ENCODE measurements at regions not wholly inside any gene's neighbourhood (a gene's known extent, or its start where the extent isn't known, plus 50 kb on each side); places are given as distances from the start of the nearest gene placed in this dataset.

DNA sequence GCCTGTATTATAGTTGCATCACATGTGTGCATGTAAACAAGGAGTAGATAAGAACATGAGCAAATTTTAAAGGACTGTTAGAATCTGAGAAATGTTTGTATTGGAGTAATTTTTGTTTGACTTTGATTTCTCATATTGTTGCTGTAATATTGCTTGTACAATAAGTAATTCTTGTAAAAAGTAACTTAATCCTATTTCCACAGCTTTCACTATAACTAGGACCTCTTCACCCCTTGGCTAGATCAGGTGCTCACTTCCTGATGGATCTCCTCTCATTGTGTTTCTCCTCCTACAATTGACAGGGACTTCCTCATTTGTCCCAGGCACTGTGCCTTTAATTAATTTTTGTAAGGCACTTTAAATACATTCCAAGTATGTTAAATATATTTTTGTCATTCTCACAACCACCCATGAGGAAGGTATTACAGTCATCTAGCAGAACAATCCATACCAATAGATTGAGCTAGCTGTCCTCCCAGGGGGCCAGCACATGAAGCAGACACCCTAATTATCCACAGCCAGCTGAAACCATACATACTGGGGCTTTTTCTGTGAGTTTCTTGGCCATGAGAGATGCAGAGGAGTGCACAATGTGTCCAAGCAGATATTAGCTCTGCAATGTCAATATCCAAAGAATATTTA, 359.5 kb upstream of the ACVR2A start:
- Mint-ChIP-seq H3K27me3 (no peaks in the 10 kb centered on the region), H3K4me1 (peaks cover 14% of the 10 kb centered on the region), H3K27ac (no peak overlapping the region), H3K4me3 (no peak overlapping the region), H3K36me3 (ENCODE audit: low read depth) (no peaks in the 10 kb centered on the region), H3K9me3 (no peaks in the 10 kb centered on the region)
- no peak for DNase-seq
- intact Hi-C loops (cut with micrococcal nuclease), result no loop called here

DNA sequence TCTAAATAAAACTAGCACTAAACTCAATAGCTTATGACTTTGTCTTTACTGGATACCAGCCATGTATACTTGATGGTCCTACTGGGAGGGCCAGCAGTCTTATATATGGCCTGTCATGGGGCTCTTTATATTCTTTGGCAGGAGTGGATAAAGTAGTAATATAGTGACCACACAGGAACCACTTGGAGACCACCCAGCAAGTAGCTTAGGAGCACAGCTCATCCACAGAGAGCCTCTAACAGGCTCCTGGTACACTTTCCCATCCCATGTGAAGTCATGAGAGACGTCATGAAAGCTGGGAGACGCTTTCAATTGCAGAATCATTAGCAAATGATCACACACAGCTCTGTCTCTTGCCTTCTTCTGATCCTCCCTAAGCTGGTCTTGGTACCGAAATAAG, 360.9 kb upstream of the ACVR2A start:
- intact Hi-C loops (cut with micrococcal nuclease), result no loop called here
- Mint-ChIP-seq H3K4me1 (peaks cover 7% of the 10 kb centered on the region), H3K27me3 (no peaks in the 10 kb centered on the region), H3K36me3 (ENCODE audit: low read depth) (no peaks in the 10 kb centered on the region), H3K27ac (no peak overlapping the region), H3K4me3 (no peak overlapping the region), H3K9me3 (no peaks in the 10 kb centered on the region)
- DNase-seq, result no peak

- Mint-ChIP-seq H3K27me3 (no peaks in the 10 kb centered on the region), H3K9me3 (no peaks in the 10 kb centered on the region), H3K36me3 (ENCODE audit: low read depth) (no peaks in the 10 kb centered on the region), H3K27ac (no peak overlapping the region), H3K4me3 (no peak overlapping the region), H3K4me1 (peaks cover 7% of the 10 kb centered on the region)
- intact Hi-C loops (cut with micrococcal nuclease), result no loop called here
- DNase-seq, result no peak
These were observed 361.7 kb upstream of the ACVR2A start for GRCh38 chr2:147482916-147483669.

GRCh38 chr2:147482111-147482895, 362.5 kb upstream of the ACVR2A start:
- Mint-ChIP-seq H3K27ac (no peak overlapping the region), H3K36me3 (ENCODE audit: low read depth) (no peaks in the 10 kb centered on the region)
- intact Hi-C loops (cut with micrococcal nuclease), result no loop called here

GRCh38 chr2:147479358-147479757, 365.5 kb upstream of the ACVR2A start:
- no peak overlapping the region for H3K27ac Mint-ChIP-seq
- H3K27me3 Mint-ChIP-seq, result no peaks in the 10 kb centered on the region
- H3K9me3 Mint-ChIP-seq, result peaks cover 15% of the 10 kb centered on the region
- intact Hi-C loops (cut with micrococcal nuclease), result no loop called here
- DNase-seq, result no peak
- no peak overlapping the region for H3K4me3 Mint-ChIP-seq
- H3K4me1 Mint-ChIP-seq, result peaks cover 4% of the 10 kb centered on the region
- H3K36me3 Mint-ChIP-seq (ENCODE audit: low read depth), result no peaks in the 10 kb centered on the region

More at GRCh38 chr2:147482111-147482895, 362.5 kb upstream of the ACVR2A start:
- DNase-seq, result no peak
- H3K4me3 Mint-ChIP-seq, result no peak overlapping the region
- no peaks in the 10 kb centered on the region for H3K27me3 Mint-ChIP-seq
- H3K4me1 Mint-ChIP-seq, result peaks cover 4% of the 10 kb centered on the region
- H3K9me3 Mint-ChIP-seq, result no peaks in the 10 kb centered on the region

DNA sequence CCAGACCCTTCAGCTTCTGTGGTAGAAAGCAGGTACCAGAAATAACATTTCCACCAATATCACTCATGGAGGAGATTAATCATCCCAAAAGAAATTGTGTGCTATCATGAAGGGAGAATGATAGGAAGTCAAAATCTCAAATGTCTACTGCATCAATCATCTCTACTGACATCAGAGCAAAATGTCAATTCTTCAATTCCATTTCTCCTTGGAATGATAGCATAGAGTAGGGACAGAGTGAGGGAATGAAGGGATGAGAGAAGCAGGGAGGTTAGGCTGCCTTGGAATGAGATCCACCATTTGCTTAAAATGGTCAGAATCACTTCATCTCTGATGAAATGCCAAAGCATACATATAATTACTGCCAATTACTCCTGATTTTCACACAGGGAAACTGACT, 371.8 kb upstream of the ACVR2A start:
- no peaks in the 10 kb centered on the region for H3K27me3 Mint-ChIP-seq
- no peak for DNase-seq
- no peak overlapping the region for H3K27ac Mint-ChIP-seq
- H3K9me3 Mint-ChIP-seq, result peaks cover 35% of the 10 kb centered on the region
- intact Hi-C loops (cut with micrococcal nuclease), result no loop called here
- H3K4me1 Mint-ChIP-seq, result peaks cover 3% of the 10 kb centered on the region
- H3K4me3 Mint-ChIP-seq, result no peak overlapping the region
- H3K36me3 Mint-ChIP-seq (ENCODE audit: low read depth), result no peaks in the 10 kb centered on the region

DNA sequence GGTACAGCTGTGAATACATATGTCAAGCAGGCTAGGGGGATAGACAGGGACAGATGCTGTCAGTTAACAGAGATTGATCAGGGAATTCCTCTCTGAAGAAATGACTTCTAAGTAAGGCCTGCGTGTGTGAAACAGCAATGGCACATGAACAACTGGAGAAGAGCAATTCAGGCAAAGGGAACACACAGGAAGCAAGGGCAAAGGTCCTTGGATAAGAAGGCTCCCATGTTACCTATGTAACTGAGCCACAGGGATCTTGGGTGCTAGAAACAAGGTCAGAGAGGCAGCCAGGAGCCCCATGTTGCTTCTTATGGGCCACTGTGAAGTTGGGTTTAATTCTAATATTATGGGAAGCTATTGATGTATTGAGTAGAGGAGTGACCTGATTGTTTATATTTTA, 373.7 kb upstream of the ACVR2A start:
- no peak overlapping the region for H3K4me3 Mint-ChIP-seq
- H3K4me1 Mint-ChIP-seq, result peaks cover 3% of the 10 kb centered on the region
- no peak for DNase-seq
- H3K9me3 Mint-ChIP-seq, result peaks cover 36% of the 10 kb centered on the region
- intact Hi-C loops (cut with micrococcal nuclease), result no loop called here
- H3K36me3 Mint-ChIP-seq (ENCODE audit: low read depth), result no peaks in the 10 kb centered on the region
- no peaks in the 10 kb centered on the region for H3K27me3 Mint-ChIP-seq
- no peak overlapping the region for H3K27ac Mint-ChIP-seq

DNA sequence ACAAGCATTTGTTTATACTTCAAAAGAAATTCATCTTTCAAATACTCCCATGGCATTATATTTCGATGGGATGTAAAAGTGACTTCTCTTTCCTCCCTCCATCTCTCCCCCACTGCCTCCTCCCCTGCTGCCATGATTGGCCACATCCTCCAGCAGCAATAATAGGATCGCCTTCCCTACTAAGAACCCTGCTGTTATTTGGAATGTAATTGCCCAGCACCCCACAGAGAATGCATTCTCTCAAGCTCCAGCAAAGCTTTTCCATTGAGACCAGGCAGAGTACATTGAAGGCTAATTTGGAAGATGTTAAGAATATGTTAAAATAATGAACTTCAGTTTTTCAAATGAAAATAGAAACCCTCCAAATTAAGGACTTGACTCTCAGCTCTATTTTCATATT, 375.4 kb upstream of the ACVR2A start:
- peaks cover 3% of the 10 kb centered on the region for H3K4me1 Mint-ChIP-seq
- no peaks in the 10 kb centered on the region for H3K27me3 Mint-ChIP-seq
- peaks cover 27% of the 10 kb centered on the region for H3K9me3 Mint-ChIP-seq
- no peak overlapping the region for H3K27ac Mint-ChIP-seq
- no peaks in the 10 kb centered on the region for H3K36me3 Mint-ChIP-seq (ENCODE audit: low read depth)
- H3K4me3 Mint-ChIP-seq, result no peak overlapping the region
- intact Hi-C loops (cut with micrococcal nuclease), result no loop called here
- DNase-seq, result no peak

DNA sequence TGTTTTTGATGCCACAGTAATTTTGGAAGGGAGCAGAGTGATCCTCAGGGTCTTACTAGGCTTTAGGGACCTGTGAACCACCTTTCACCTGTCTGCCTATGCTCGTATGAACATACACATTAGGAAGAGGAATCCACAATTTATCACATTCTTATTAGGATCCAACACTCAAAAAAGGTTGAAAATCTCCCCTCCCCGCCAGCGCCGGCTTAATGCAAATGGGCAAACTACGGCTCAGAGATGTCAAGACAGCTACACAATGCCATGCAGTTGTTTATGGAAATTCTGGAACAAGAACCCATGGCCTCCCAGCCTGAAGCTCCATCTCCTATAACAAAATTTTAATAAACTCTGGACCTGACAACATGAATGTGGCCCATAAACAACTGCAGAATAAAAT, 375.9 kb upstream of the ACVR2A start:
- Mint-ChIP-seq H3K4me1 (peaks cover 3% of the 10 kb centered on the region), H3K9me3 (peaks cover 27% of the 10 kb centered on the region), H3K36me3 (ENCODE audit: low read depth) (no peaks in the 10 kb centered on the region), H3K27me3 (no peaks in the 10 kb centered on the region), H3K4me3 (no peak overlapping the region), H3K27ac (no peak overlapping the region)
- no peak for DNase-seq
- intact Hi-C loops (cut with micrococcal nuclease), result no loop called here

DNA sequence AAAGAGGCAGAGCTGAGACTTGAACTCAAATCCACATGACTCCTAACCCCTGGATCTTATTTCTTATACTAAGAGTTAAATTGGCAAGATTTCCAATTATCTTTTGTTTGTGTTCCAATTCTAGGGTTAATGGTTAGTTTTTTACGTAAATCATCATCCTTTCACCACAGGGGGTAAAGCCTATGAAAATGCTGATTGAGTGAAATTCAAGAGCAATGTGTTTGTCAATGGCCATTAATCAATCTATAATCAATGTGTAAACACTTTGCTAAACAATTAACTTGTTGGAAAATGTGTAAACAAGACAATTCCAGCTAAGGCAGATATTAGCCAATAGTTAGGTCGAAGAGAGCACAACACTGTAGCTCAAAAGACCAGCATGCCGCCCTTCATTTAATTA, 376.5 kb upstream of the ACVR2A start:
- Mint-ChIP-seq H3K9me3 (peaks cover 27% of the 10 kb centered on the region), H3K36me3 (ENCODE audit: low read depth) (no peaks in the 10 kb centered on the region), H3K4me1 (peaks cover 3% of the 10 kb centered on the region), H3K4me3 (no peak overlapping the region), H3K27ac (no peak overlapping the region), H3K27me3 (no peaks in the 10 kb centered on the region)
- intact Hi-C loops (cut with micrococcal nuclease), result no loop called here
- DNase-seq, result no peak

DNA sequence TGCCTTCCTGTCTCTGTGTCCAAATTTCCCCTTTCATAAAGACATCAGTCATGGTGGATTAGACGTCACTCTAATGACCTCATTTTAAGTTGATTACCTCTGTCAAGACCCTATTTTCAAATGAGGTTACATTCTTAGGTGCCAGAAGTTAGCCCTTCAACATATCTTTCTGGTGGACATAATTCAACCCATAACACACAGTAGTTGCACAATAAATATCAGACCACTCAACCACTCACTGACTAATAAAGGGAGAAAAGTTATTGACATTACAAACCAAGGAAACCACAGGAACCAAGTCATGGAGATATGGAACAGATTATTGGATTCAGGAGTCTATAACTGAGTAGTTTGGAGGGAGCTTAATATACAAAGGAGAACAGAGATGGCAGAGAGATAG, 377.4 kb upstream of the ACVR2A start:
- H3K4me1 Mint-ChIP-seq, result peaks cover 3% of the 10 kb centered on the region
- intact Hi-C loops (cut with micrococcal nuclease), result no loop called here
- H3K27me3 Mint-ChIP-seq, result no peaks in the 10 kb centered on the region
- peaks cover 21% of the 10 kb centered on the region for H3K9me3 Mint-ChIP-seq
- H3K36me3 Mint-ChIP-seq (ENCODE audit: low read depth), result no peaks in the 10 kb centered on the region
- DNase-seq, result no peak
- no peak overlapping the region for H3K27ac Mint-ChIP-seq
- H3K4me3 Mint-ChIP-seq, result no peak overlapping the region

GRCh38 chr2:147464737-147465357, 380.0 kb upstream of the ACVR2A start:
- Mint-ChIP-seq H3K27me3 (no peaks in the 10 kb centered on the region), H3K4me3 (no peak overlapping the region), H3K27ac (no peak overlapping the region), H3K36me3 (ENCODE audit: low read depth) (no peaks in the 10 kb centered on the region), H3K4me1 (no peaks in the 10 kb centered on the region), H3K9me3 (peaks cover 16% of the 10 kb centered on the region)
- intact Hi-C loops (cut with micrococcal nuclease), result no loop called here
- no peak for DNase-seq

- Mint-ChIP-seq H3K4me1 (no peaks in the 10 kb centered on the region), H3K27me3 (no peaks in the 10 kb centered on the region), H3K4me3 (no peak overlapping the region), H3K9me3 (peaks cover 12% of the 10 kb centered on the region), H3K36me3 (ENCODE audit: low read depth) (no peaks in the 10 kb centered on the region), H3K27ac (no peak overlapping the region)
- intact Hi-C loops (cut with micrococcal nuclease), result no loop called here
- no peak for DNase-seq
These were observed 380.8 kb upstream of the ACVR2A start for GRCh38 chr2:147463881-147464520.
